Omental fat pad (tissue), 2 donors: ENCODE measurements at regions not wholly inside any gene's neighbourhood (a gene's known extent, or its start where the extent isn't known, plus 50 kb on each side); places are given as distances from the start of the nearest gene placed in this dataset. TPM values are rescaled to one million over a fixed set of nuclear protein-coding genes. Genes with fewer than 3 reads are reported as not detected.
"Not testable (repeated sequence)": the region's sequence is repeated elsewhere in the genome, so short reads cannot be mapped to it uniquely, and the experiment has no call there.

Source experiments
- ATAC-seq: fragments of 150-250 bp; one replicate; pipeline ENCODE4 v1.9.1; 2016; ENCODE audit warnings: mild to moderate bottlenecking, moderate library complexity; ENCODE audit not compliant: low FRiP score
- DNase-seq: peaks from one replicate; pipeline ENCODE4 v3.0.0-alpha.2; 2019; ENCODE audit warnings: low spot score
- small RNA-seq: library from RNA; depleted of rRNA; stranded (forward); fragments of <200 nt; gene quantifications from one replicate; pipeline ENCODE3, GENCODE V24; 2016

GRCh38 chr17:18546514-18547398, 70.2 kb downstream of the LGALS9C start:
- DNase-seq, ATAC-seq: not testable (repeated sequence)

- ATAC-seq, DNase-seq: not testable (repeated sequence)
Measured at GRCh38 chr17:18557086-18557485, 80.5 kb downstream of the LGALS9C start.

- DNase-seq, ATAC-seq: not testable (repeated sequence)
Measured at GRCh38 chr17:18563381-18564098, 80.7 kb downstream of the TBC1D28 start.

- peak; percentile 37 for ATAC-seq
- not testable (repeated sequence) for DNase-seq
Measured at GRCh38 chr17:18564099-18564448, 80.1 kb downstream of the TBC1D28 start.

GRCh38 chr17:18568108-18568995, 75.8 kb downstream of the TBC1D28 start:
- not testable (repeated sequence) for ATAC-seq

GRCh38 chr17:18569489-18569913, 74.7 kb downstream of the TBC1D28 start:
- ATAC-seq: peak; percentile 62
- DNase-seq: not testable (repeated sequence)

More at GRCh38 chr17:18568108-18568995, 75.8 kb downstream of the TBC1D28 start:
- not testable (repeated sequence) for DNase-seq

GRCh38 chr17:18572536-18572935, 71.7 kb downstream of the TBC1D28 start:
- not testable (repeated sequence) for ATAC-seq

GRCh38 chr17:18574137-18574536, 70.1 kb downstream of the TBC1D28 start:
- not testable (repeated sequence) for DNase-seq

More at GRCh38 chr17:18572536-18572935, 71.7 kb downstream of the TBC1D28 start:
- not testable (repeated sequence) for DNase-seq

More at GRCh38 chr17:18574137-18574536, 70.1 kb downstream of the TBC1D28 start:
- ATAC-seq: not testable (repeated sequence)

Small RNA genes lying in the stretch of these regions (small RNA-seq; reads per million reads assigned to genes)
- not detected for gene AC107983.1
